HG02642 (cell line): ENCODE measurements at regions not wholly inside any gene's neighbourhood (a gene's known extent, or its start where the extent isn't known, plus 50 kb on each side); places are given as distances from the start of the nearest gene placed in this dataset.

Source experiments
- ATAC-seq: cut with Tn5 transposase; IDR thresholded peaks from one replicate; pipeline ENCODE4 v1.9.1; 2021; ENCODE audit warnings: mild to moderate bottlenecking; ENCODE audit not compliant: unreplicated experiment, poor library complexity

- no peak for ATAC-seq
These were observed 432.4 kb upstream of the RASGEF1B start for GRCh38 chr4:81904121-81904520.

GRCh38 chr4:81903212-81903611 is 431.5 kb upstream of the RASGEF1B start:
- no peak for ATAC-seq

- no peak for ATAC-seq
These were observed 427.3 kb upstream of the RASGEF1B start for GRCh38 chr4:81898862-81899504.

- ATAC-seq, result no peak
These were observed 425.2 kb upstream of the RASGEF1B start for GRCh38 chr4:81896936-81897335.

GRCh38 chr4:81891005-81891996 is 419.6 kb upstream of the RASGEF1B start:
- ATAC-seq, result no peak

- no peak for ATAC-seq
These were observed 413.3 kb upstream of the RASGEF1B start for GRCh38 chr4:81884986-81885385.

- ATAC-seq, result no peak
These were observed 412.1 kb upstream of the RASGEF1B start for GRCh38 chr4:81883530-81884450.

- no peak for ATAC-seq
These were observed 411.3 kb upstream of the RASGEF1B start for GRCh38 chr4:81883004-81883403.

- ATAC-seq, result no peak
These were observed 410.3 kb upstream of the RASGEF1B start for GRCh38 chr4:81881855-81882621.

GRCh38 chr4:81876106-81876505 is 404.4 kb upstream of the RASGEF1B start:
- ATAC-seq, result no peak

GRCh38 chr4:81874661-81875515 is 403.2 kb upstream of the RASGEF1B start:
- ATAC-seq, result no peak

GRCh38 chr4:81870275-81870674 is 398.6 kb upstream of the RASGEF1B start:
- ATAC-seq, result no peak

GRCh38 chr4:81860111-81860510 is 388.4 kb upstream of the RASGEF1B start:
- no peak for ATAC-seq

GRCh38 chr4:81854406-81854805 is 382.7 kb upstream of the RASGEF1B start:
- ATAC-seq, result no peak

- no peak for ATAC-seq
These were observed 380.5 kb upstream of the RASGEF1B start for GRCh38 chr4:81852031-81852715.

- no peak for ATAC-seq
These were observed 379.0 kb upstream of the RASGEF1B start for GRCh38 chr4:81850701-81851100.

- ATAC-seq, result no peak
These were observed 374.1 kb upstream of the RASGEF1B start for GRCh38 chr4:81845761-81846160.

GRCh38 chr4:81845273-81845672 is 373.6 kb upstream of the RASGEF1B start:
- ATAC-seq, result no peak
